ENCODE measurements at regions not wholly inside any gene's neighbourhood (a gene's known extent, or its start where the extent isn't known, plus 50 kb on each side); places are given as distances from the start of the nearest gene placed in this dataset.

DNA sequence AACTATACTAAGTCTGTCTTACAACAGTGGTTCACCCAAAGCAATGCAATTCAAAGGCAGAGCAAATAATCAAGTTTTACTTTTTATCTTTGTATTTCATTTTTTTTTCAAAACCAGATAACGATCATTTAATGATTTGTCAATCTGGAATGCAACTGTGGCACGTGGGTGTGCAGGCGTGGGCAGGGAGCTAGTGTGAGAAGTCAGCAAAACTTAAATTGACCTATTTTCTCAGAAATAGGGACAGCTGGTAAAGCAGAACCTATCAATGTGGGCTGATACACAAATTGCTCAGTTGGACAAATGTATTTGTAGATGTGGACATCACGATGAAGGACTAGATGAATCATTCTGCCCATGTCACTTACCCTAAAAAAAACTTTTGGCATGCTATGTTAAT is 105.6 kb downstream of the CBLL2 start:
- TF ChIP-seq POLR2A (IDR thresholded peaks at IDR 0.05): no peak
- TF ChIP-seq, protein P1, sequence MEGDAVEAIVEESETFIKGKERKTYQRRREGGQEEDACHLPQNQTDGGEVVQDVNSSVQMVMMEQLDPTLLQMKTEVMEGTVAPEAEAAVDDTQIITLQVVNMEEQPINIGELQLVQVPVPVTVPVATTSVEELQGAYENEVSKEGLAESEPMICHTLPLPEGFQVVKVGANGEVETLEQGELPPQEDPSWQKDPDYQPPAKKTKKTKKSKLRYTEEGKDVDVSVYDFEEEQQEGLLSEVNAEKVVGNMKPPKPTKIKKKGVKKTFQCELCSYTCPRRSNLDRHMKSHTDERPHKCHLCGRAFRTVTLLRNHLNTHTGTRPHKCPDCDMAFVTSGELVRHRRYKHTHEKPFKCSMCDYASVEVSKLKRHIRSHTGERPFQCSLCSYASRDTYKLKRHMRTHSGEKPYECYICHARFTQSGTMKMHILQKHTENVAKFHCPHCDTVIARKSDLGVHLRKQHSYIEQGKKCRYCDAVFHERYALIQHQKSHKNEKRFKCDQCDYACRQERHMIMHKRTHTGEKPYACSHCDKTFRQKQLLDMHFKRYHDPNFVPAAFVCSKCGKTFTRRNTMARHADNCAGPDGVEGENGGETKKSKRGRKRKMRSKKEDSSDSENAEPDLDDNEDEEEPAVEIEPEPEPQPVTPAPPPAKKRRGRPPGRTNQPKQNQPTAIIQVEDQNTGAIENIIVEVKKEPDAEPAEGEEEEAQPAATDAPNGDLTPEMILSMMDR (IDR thresholded peaks at IDR 0.05): no peak

All from uterus (tissue), 2 donors.